H7 (cell line): ENCODE measurements at regions not wholly inside any gene's neighbourhood (a gene's known extent, or its start where the extent isn't known, plus 50 kb on each side); places are given as distances from the start of the nearest gene placed in this dataset.

Source experiments
- DNase-seq: peaks from one replicate; pipeline ENCODE4 v3.0.0; 2012
- H3K27me3 ChIP-seq: 2 replicates; pipeline ENCODE4 v1.6.0; 2011; ENCODE audit warnings: mild to moderate bottlenecking, low read length; ENCODE audit not compliant: control insufficient read depth, insufficient read depth
- H3K36me3 ChIP-seq: replicated peaks from 2 replicates; pipeline ENCODE4 v1.5.1; 2011; ENCODE audit warnings: low read length; ENCODE audit not compliant: control insufficient read depth, insufficient read depth
- H3K4me3 ChIP-seq: 2 replicates; pipeline ENCODE4 v1.5.1; 2011; ENCODE audit warnings: low read depth, mild to moderate bottlenecking, control low read depth, low read length, moderate library complexity; ENCODE audit not compliant: insufficient read depth

- Histone ChIP-seq H3K27me3 (no peaks in the 10 kb centered on the region), H3K36me3 (no peaks in the 10 kb centered on the region), H3K4me3 (no peak overlapping the region)
- DNase-seq, result no peak
These were observed 150.2 kb downstream of the ACTBL2 start for GRCh38 chr5:57332361-57332760.

- Histone ChIP-seq H3K4me3 (no peak overlapping the region), H3K36me3 (no peaks in the 10 kb centered on the region), H3K27me3 (no peaks in the 10 kb centered on the region)
- no peak for DNase-seq
These were observed 153.9 kb downstream of the GPBP1 start for GRCh38 chr5:57327561-57328367.

- Histone ChIP-seq H3K36me3 (no peaks in the 10 kb centered on the region), H3K27me3 (no peaks in the 10 kb centered on the region), H3K4me3 (no peak overlapping the region)
- DNase-seq, result no peak
These were observed 152.0 kb downstream of the GPBP1 start for GRCh38 chr5:57325678-57326397.

- no peak for DNase-seq
- Histone ChIP-seq H3K27me3 (no peaks in the 10 kb centered on the region), H3K36me3 (no peaks in the 10 kb centered on the region), H3K4me3 (no peak overlapping the region)
These were observed 151.0 kb downstream of the GPBP1 start for GRCh38 chr5:57324861-57325260.

- Histone ChIP-seq H3K36me3 (no peaks in the 10 kb centered on the region), H3K27me3 (no peaks in the 10 kb centered on the region), H3K4me3 (no peak overlapping the region)
- DNase-seq, result no peak
These were observed 150.3 kb downstream of the GPBP1 start for GRCh38 chr5:57324181-57324580.

- no peaks in the 10 kb centered on the region for H3K27me3 ChIP-seq
- H3K36me3 ChIP-seq, result no peaks in the 10 kb centered on the region
- no peak overlapping the region for H3K4me3 ChIP-seq
- no peak for DNase-seq
These were observed 146.7 kb downstream of the GPBP1 start for GRCh38 chr5:57320582-57320981.

GRCh38 chr5:57319628-57320027 lies 145.8 kb downstream of the GPBP1 start:
- no peak overlapping the region for H3K4me3 ChIP-seq
- no peak for DNase-seq
- no peaks in the 10 kb centered on the region for H3K36me3 ChIP-seq
- no peaks in the 10 kb centered on the region for H3K27me3 ChIP-seq

GRCh38 chr5:57318251-57318650 lies 144.4 kb downstream of the GPBP1 start:
- Histone ChIP-seq H3K4me3 (no peak overlapping the region), H3K36me3 (no peaks in the 10 kb centered on the region), H3K27me3 (no peaks in the 10 kb centered on the region)
- DNase-seq, result no peak

GRCh38 chr5:57317341-57317740 lies 143.5 kb downstream of the GPBP1 start:
- DNase-seq, result no peak
- Histone ChIP-seq H3K27me3 (no peaks in the 10 kb centered on the region), H3K36me3 (no peaks in the 10 kb centered on the region), H3K4me3 (no peak overlapping the region)

- Histone ChIP-seq H3K36me3 (no peaks in the 10 kb centered on the region), H3K4me3 (no peak overlapping the region), H3K27me3 (no peaks in the 10 kb centered on the region)
- DNase-seq, result no peak
These were observed 143.0 kb downstream of the GPBP1 start for GRCh38 chr5:57316798-57317327.

- Histone ChIP-seq H3K4me3 (no peak overlapping the region), H3K36me3 (no peaks in the 10 kb centered on the region), H3K27me3 (no peaks in the 10 kb centered on the region)
- DNase-seq, result no peak
These were observed 142.1 kb downstream of the GPBP1 start for GRCh38 chr5:57315941-57316340.
